GM18517 (cell line): ENCODE measurements at regions not wholly inside any gene's neighbourhood (a gene's known extent, or its start where the extent isn't known, plus 50 kb on each side); places are given as distances from the start of the nearest gene placed in this dataset.
"Not testable (repeated sequence)": the region's sequence is repeated elsewhere in the genome, so short reads cannot be mapped to it uniquely, and the experiment has no call there.

Experiments used
- ATAC-seq: cut with Tn5 transposase; IDR thresholded peaks from one replicate; pipeline ENCODE4 v1.9.1; 2021; ENCODE audit warnings: mild to moderate bottlenecking, moderate library complexity; ENCODE audit not compliant: unreplicated experiment

DNA sequence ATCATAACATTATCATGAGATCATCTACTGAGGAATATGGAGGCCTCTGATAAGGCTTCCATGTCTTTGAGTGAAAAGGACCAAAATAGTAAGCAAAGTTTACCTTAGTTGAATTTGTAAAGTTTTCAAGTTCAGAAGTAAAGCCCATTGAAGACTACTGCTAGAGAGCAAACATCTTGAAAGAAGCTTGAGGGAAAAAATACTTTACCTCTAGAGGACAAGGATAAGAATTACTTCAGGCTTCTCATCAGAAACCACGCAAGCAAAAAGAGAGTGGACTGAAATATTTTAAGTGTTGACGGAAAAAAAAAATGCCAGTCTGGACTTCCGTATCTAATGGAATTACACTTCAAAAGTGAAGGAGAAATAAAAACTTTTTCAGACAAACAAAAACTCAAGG, 114.3 kb downstream of the MPP7 start:
- ATAC-seq = no peak

DNA sequence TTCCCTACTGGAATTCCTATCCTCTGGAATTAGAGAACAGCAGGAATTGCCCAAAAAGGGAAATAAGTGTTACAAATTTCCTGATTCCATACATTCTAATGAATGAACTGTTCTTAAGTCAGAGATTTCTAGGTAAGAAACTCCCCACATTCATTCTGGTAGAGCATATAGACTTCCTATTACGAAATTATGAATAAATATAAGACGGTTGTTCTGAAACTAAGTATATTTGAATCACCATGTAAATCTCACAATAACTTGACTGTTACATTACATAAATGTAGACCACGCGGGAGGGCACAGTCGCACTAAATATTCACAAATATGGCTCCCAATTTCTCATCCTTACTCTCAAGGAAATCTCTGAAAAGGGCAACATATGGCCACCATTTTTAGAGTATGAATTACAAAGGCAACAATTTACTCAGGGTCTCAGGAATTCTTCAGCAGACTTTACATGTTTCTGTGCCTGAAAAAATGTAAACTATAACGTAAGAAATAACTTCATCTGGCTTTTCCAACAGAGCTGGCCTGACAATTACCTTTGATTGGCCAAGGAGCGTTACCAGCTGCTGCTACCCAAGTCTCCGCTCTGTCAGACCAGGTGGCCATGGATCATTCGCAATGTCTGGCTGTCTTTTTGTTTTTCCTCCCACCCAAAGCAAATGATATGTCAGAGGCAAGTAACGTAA, 115.8 kb downstream of the MPP7 start:
- no peak for ATAC-seq

DNA sequence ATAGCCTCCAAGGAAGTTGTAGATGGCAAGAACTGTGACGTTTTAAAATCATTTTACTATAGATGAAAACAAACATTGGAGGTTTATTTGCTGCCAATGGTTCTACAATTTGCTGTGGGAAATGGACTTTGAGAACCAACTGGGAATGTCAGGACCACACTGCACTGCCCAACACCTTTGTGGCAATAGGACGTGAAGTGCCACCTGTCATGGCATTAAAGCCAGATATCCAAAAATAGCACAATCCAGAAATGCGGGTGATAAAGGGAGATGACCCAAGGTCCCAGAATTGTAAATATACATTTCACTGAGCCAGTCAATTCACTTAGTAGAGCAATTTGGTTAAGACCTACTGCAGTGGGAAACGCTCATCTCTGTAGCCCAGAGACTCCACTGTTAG, 116.4 kb downstream of the MPP7 start:
- no peak for ATAC-seq

DNA sequence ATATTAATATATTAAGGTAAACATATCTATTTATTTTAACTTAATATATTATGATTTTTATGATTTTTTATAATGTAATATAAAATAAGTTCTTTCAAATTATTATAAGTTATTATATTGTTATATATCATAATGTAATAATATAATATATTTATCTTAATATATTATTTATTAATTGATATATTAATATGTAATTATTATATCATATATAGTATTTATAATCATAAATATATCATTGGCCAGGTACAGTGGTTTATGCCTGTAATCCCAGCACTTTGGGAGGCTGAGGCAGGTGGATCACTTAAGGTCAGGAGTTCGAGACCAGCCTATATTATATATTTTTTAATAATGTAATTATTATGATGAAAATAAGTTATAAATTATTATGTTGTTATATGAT, 118.1 kb downstream of the MPP7 start:
- no peak for ATAC-seq

DNA sequence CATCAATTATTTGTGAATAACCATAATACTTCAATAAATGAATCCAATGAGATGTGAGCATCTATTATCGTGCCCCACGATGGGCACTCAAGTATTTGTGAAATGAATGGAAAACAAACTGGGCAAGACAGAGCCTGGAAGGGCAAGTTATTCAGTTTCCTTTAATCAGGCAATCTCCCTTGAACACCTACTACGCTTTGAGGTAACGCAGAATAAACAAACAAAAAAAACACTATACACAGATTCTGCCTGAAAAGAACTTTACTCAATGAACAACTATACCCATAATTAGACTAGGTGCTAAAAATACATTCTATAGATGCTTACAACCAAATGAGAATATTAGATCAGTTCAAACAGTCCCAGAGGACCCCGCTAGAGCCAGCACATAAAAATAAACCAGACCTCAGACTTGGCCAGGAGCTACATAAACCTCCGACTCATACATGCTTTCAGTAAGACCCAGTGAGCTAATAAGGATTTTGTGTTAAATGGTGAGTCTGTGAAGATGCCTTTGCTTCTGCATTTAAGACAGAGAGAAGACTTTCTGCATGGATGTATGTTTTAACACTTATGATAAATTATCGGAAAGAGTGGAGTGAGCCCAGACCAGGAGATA, 121.3 kb downstream of the MPP7 start:
- ATAC-seq = no peak

DNA sequence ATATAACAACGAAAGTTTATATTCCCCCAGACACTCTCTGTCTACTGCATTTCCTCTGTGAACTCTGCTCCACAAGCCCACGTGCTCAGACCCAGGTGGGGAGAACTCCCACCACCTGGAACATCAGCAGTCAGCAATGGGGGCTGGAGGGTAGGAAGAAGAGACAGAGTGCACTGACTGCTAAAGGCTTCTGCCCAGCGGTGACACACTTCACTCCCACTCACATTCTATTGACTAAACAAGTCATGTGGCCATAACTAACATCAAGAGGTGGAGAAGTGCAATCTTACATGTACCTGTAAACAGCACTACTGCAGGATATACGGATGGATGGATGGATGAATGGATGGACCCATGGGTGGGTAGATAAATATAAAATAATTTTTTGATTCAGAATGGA, 122.2 kb downstream of the MPP7 start:
- no peak for ATAC-seq

DNA sequence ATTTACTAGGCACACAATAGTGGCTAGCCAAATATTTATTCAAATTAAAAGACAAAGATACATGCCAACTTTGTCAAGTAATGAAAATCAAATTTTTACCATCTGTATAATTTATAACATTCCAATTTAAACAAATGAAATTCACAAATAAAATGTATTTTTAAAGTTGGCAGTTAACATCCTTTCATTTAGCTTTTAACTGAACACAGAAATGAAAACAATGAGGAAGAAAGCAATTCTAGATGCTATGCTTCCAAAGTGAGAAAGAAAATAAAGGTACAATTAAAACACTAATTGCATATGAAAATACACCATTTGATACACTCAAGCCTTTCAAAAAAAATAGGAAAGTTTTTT, 123.1 kb downstream of the MPP7 start:
- no peak for ATAC-seq

DNA sequence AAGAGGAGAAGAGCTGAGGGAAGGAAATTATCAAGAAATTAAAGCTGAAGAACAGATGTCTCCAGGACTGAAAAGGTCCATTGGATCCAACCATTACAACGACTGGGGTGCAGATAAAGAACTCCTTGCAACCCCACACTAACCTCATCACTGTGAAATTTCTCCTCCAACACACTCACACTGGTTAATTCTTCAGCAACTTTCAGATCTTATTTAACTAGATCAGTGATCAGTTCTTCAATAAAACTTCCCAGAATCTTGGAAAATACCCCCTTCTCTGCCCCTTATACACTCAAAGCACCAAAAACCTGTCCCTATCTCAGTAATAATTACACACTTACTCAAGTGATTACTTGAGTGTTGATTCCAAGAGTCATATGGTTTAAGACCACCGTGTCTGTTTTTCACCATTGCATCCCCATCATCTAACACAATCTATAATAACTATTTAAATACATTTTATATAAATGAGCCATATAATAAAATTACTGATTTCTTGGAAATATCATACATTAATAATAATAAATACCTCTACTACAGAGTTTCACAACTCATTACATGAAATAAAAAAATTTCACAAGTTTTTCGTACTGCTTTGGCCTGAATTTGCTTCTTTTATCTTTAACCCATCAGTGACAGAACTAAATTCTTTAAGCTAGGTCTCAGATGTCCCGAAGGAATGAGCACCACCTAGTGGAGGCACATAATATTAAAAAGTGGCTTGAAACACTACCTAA, 123.7 kb downstream of the MPP7 start:
- peak; percentile 67 for ATAC-seq

DNA sequence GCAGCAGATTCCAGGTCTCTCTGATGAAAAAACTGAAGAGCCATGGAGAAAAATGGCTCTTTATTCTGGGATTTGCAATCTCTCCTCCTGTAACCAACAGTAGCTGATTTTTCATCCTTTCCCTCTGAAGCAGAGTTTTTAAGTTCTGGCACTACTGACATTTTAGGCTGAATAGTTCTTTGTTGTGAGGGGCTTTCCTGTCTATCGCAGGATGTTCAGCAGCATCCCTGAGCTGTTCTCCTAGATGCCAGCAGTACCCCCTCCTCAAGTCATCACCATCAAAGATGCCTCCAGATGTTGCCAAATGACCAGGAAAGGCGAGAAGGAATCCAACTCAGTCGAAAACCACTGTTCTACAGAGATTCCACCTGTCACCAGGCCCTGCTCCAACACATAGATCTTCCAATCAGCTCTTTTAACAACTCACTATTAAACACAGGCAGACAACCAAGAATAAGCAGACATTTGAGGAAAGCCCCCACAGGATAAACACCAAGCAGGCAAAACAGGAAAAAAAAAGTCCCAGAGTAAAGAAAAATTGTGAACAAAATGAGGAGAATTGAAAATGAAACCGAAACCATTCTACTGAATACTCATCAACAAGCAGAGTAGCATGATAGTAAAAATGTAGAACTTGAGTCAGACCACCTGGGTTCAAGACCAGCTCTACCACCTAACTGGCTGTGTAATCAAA, 124.8 kb downstream of the MPP7 start:
- ATAC-seq = peak; percentile 62

DNA sequence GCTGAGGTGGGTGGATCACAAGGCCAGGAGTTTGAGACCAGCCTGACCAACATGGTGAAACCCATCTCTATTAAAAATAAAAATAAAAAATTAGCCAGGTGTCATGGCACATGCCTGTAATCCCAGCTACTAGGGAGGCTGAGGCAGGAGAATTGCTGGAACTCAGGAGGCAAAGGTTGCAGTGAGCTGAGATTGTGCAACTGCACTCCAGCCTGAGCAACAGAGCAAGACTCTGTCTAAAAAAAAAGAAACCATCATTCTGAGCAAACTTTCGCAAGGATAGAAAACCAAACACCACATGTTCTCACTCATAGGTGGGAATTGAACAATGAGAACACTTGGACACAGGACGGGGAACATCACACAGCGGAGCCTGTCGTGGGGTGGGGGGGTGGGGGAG, 126.4 kb downstream of the MPP7 start:
- not testable (repeated sequence) for ATAC-seq

DNA sequence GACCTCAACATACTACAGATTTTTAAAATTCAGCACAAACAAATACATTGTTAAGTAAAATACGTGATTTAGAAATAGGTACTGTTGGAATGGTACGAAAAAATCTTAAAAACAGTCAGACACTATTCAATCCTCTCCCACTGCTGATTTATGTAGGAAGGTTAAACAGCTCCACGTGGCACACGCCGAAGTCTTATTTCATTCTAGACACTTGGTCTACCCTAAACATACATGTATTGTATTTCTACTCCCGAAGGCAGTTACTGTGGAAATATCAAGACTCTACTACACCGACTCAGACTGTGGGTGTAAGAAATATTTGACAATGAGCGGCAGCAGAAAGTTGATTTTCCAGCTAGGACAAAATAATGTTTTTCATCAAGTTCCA, 130.6 kb downstream of the MPP7 start:
- no peak for ATAC-seq

DNA sequence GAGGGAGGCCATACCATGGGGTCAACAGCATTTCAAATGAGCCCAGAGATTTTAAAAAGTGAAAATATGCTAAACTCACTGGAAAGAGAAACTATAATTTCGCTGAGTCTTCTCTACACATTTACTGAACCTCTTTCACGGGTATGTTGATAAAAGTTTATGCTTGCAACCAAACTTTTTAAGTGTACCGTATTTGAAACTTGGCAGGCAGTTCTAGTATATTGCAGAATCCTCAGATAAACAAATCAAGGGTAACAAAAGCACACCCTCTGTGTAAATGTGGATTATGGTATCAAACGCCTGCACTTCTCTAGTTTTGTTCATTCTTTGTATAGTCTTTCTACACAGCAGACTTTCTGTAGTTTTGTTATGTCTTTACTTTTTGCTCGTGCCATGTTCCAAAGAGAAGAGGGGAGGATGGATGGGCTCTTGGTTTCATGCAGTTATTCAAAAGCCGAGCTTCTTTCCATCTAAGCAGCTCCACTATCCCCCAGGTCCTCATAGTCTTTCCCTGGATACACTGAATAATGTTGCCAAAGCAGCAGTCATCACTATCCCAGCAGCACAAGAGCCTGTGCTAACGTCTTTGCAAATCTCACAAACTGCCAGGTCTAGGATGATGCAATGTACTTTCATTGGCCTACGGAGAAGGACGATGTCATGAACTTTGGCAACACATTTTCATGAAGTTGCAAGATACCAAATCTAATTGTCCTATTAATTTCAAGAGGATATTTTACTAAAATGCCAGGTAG, 131.2 kb downstream of the MPP7 start:
- no peak for ATAC-seq

DNA sequence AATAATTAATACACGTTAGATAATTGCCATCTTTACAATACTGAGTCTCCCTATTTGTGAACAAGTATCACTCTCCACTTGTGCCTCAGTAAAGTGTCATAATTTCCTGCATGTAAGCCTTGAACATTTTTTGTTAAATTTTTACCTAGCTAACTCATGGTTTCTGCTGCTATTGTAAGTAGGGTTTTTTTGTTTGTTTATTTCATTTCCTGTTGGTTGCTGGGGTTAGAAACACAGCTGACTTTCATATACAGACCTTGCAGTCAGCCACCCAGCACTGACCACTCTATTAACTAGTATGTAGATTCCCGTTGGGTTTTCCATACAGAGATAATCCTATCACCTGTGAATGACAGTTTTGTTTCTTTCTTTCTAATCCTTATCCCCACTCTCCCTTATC, 133.3 kb downstream of the MPP7 start:
- peak; percentile 98 for ATAC-seq

DNA sequence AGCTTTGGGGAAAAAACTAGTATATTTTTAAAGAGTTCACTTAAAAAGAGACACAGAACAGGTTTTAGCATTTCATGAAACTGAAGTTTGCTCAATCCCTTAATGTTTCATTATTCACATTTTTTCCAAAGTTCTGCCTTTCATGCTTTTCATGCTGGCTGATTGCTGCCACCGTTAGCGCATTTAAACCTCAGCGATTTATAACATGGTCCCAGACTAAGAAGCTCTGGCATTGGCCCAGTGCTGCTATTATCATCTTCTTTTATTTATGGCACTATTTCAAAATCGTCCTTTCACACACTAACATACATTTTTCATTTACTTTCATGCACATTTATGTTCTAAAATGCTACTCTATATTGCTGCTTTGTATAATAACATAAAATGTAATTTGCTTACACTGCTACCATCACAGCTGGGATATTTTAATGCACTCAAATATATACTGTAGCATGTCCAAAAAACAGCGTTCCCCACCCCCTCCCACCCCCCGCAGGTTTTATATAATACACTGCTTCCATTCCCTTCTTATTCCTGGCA, 141.9 kb downstream of the MPP7 start:
- ATAC-seq = no peak

DNA sequence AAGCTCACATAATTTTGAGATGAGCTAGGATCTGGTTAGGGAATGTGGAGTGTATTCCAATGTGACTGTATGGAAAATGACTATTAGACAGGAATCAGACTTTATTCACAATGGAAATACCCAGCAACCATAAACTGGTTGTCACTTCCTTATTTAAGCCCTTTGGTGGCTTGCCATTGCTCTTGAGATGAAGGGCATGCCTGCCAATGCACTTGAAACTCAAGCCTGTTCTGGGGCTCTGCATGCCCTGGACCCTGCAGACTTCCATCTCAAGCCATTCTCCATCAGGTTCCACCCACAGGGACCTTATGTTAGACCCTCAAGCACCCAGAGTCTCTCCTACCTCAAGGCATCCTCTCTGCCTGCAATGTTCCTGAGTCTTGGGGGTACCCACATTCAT, 145.5 kb downstream of the MPP7 start:
- ATAC-seq = no peak

DNA sequence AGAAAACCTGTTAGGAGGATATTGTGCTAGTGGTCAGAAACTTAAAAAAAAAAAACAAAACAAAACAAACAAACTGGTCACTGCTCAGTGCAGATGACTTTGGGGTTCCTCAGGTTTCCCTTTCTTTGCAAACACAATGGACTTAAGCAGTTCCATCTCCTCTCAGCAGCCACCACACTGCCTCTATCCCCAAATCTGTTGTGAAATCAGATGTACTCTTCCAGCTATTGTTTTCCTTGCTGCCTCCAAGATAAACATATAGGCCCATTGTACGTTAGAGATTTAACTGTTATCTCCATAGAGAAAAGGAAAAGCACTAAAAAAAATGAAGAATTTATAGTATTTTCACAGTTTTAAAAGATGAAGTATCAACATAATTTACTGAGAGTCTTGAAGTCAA, 147.1 kb downstream of the MPP7 start:
- no peak for ATAC-seq

DNA sequence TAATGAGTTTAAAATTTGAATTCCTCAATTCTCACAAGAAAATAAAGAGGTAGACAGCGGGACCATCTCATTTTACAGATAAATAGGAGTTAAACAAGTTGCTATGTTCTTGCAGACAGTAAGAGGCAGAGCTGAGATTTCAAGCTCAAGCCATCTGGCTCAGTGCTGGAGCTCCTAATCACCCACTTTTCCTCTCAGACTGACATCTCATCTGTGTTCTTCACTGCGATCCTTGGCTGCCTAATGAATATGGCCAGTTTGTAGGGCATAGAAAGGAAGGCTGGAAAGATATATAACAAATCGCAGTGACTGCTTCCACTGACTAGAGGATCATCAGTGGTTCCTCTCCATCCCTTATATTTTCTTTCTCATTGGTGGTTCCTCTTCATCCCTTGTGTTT, 151.2 kb downstream of the MPP7 start:
- no peak for ATAC-seq

DNA sequence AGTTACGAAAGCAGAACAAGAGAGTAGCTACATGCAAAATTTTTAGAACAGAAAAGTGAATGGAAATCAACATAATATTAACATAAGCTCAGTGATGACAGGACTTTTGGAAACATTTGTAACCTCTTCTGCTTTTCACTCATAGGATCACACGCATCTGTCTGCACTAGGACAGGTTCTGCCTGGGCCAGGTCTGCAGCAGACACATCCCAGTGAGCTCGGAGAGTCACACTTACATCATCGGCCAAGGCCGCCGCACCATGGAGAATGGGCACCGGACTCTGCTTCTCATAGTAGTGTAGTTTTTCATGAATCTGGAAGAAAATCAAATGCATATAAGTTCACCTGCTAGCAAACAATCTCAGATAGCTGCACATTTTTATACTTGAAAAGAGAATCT, 150.9 kb upstream of the ODAD2 start:
- ATAC-seq = no peak

DNA sequence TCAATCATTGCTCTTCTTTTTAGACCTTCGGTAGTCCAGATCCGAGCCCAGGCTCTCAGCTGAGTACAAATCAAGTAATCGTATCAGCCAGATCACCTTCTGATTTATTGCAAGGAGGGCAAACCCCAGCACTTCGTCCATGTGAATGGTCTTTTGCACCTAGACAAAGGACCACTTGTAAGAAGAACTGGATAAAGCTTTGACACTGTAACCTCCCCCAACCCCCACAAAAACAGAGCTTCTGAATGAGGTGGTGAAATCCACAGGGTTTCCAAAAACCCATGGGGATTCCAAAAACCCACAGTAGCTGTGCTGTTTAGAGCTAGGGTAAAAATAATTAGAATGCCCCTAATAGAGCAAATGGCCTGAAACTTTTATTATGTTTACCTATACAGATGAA, 148.8 kb upstream of the ODAD2 start:
- no peak for ATAC-seq

DNA sequence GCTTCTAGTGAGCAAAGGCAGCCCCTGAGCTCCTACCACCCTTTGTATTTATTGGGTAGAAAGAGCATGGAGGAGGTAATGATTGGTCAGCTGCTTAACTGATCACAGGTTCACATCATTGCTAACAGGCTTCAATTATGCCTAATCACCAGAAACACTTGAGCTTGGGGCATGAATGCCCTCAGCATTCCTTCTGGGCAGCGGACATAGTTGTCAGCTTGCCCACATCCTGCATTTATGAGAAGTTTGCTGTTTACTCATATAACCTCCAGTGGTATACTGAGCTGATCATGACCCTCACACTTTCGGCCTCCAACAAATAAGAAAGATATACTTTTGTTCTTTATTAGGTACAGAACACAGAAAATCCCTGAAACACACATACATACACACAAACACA, 140.3 kb upstream of the ODAD2 start:
- no peak for ATAC-seq
